Hepatic stellate cell (primary cell): ENCODE measurements at regions not wholly inside any gene's neighbourhood (a gene's known extent, or its start where the extent isn't known, plus 50 kb on each side); places are given as distances from the start of the nearest gene placed in this dataset.

Experiments
- DNase-seq: peaks from one replicate; pipeline ENCODE4 v3.0.0; 2011; ENCODE audit warnings: low spot score

DNA sequence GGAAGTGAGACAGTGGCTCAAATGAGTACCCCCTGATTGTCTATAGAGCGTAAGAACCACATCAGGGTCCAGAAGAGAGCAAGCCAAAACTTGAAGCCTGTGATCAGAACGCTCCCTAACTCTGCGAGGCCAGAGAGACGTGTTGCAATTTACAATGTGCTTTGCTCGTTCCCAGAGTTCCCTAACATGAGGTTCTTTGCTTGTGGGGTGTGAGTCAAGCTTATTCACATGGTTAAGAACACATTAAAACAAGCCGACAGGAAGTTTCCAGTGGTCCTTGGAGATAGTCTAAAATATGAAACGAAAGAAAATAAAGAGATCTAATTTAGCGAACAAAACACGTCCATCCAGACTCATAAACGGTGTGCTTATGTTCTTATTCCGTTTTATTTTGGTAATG lies 702.3 kb downstream of the TRIML1 start:
- DNase-seq, result no peak

DNA sequence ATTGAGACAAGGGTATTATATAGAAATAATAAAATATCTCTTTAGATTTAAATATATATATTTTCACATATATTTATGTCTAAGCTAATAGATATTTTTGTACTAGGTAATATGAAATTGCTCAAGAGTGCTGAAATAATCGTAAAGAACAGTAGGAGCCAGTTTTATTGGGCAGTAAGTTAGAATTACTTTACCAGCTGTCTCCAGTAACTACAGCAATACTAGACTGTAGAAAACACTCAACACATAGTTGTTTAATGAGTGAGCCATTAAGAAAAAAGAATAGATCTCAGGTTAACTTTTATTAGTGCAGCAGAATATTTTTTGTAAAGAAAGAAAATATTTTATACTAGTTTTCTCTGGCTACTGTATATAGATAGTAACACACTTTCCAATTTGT lies 715.2 kb downstream of the TRIML1 start:
- DNase-seq, result no peak

DNA sequence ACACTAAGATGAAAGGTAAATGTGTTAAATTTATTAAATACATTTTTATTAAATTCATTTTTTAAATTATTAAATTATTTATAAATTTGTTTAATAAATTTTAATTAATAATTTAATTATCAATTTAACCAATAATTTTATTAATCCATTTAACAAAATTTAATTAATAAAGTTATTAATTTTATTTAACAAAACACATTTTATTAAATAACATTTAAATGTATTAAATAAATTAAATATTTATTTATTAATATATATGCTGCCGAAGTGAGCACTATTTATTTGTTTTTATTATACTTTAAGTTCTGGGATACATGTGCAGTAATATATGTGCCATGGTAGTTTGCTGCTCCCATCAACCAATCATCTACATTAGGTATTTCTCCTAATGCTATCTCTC lies 719.5 kb downstream of the TRIML1 start:
- DNase-seq, result no peak

DNA sequence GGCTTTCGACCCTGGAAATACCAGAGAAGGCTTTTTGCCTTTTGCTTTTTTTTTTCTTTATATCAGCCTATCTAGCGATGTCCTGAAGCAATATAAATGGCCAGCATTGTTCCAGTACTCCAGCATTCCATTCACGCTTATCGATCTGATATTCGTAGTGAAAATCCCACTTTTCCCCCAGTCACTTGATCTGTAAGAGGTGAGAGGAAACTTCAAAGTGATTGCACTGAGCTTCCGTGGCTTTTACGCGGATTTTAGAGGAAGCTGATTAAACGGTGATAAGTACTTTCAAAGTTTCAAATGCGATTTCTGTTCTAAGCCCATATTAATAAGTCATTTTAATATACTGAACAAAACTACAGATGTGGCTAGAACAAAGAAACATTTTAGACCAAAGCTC lies 725.5 kb downstream of the TRIML1 start:
- DNase-seq, result no peak

DNA sequence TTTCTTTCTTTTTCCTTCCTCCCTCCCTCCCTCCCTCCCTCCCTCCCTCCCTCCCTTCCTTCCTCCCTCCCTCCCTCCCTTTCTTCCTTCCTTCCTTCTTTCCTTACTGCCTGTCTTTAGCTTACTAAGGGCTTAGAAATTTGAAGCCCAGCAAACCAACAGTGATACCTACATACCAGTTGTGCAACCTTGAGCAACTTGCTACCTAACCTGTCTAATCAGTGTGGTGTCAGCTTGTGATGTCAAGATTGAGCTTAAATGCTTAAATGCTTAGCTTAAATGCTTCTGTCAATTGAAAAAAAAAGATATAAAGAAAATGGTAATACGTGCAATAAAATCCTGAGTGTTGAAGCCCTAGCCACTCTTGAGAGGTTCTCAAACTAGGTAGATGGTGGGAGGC lies 728.6 kb downstream of the TRIML1 start:
- no peak for DNase-seq

DNA sequence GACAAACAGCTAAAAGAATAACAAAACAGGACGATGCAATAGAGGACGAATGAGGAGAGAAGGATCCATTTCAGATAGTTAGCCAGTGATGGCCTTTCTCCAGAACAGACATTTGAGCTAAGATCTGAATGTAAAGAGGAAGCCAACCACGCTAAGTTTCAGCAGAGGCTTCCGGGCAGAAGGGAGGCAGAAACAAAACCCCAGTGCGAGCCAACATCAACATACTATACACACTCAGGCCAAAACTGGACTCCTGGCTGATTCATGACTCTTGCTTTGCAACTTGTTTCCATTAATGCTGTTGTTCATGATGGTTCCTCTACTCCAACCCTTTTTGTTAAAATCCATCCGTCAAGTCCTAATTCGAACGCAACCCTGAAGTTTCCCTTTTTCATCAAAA lies 730.3 kb downstream of the TRIML1 start:
- no peak for DNase-seq

DNA sequence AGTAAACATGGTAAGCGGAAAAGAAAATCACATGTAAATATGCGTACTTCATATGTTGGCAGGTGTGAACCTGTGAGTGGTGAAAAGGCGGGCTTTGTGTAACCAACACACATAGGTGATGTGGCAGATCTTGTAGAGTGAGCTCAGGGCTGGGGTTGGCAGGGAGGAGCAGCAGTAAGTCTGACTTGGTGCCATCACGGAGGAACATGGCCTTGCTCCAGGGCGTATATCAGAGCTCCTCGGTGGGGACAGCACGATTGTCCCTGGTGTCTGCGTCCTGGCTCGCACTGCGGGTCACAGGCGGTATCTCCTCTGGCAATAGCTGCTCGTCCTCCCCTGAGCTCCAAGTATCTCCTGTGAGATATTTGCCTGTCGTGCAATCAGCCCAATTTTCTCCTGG lies 733.6 kb downstream of the TRIML1 start:
- no peak for DNase-seq

DNA sequence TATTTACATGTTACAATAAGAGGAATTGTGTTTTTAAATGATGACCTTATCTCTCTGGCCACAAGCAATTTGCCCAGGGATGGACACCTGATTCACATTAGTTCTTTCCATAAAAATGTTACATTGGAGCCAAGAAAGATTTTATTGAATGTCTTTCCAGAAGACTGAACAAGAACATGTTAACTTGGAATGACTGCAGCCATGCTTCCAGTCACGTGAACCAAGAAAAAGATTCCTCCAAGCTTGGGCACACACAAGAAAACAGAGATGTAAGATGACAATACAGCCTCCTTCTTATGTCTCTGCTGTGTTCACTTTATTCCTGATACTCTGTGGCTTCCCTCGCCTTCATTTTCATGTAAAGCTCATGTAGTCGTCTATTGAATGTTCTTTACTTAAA lies 737.6 kb downstream of the TRIML1 start:
- no peak for DNase-seq

DNA sequence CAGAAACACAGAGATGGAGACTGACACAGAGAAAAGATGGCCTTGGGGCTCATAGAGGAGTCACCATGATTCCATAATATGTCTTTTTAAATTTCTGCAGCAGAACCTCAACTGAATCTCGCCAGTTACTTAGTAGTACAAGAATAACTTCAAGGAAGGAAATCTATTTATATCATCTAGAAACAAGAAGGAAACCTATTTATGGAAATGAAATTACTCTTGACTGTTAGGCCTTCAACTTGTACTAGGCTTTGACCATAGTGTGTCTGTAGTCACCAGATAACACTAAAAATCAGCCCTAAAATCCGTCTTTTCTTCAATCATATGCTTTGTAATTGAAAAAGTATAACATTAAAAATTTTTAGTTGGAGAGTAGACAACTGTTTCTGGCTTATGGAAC lies 740.4 kb downstream of the TRIML1 start:
- DNase-seq, result no peak

DNA sequence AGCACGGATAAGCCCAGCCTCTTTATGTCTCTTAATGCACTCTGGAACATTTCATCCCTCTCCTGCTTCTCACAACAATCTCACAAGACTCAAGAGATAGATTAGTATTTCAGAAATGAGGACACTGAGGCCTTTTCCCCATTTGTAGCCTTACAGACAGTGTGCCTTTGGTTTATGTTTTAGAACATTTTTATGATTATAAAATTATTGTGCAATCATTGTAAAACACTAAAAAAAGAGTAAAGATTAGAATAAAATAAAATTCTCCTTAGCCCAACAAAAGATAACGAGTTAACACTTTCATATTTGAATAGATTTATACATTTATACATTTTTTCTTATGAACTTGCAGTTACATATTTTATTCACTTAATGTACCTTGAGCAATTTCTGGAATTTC lies 748.7 kb downstream of the TRIML1 start:
- DNase-seq, result no peak

DNA sequence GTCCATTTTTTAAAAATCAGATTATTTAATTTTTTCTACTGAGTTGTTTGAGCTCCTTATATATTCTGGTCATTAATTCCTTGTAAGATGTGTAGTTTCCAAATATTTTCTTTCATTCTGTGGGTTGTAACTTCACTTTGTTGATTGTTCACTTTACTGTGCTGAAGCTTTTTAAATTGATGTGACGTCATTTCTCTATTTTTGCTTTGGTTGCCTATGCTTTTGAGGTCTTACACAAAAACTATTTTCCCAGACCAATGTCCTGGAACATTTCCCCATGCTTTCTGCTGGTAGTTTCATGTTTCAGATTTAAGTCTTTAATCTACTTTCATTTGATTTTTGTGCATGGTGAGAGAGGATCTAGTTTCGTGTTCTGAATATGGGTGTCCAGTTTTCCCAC lies 753.6 kb downstream of the TRIML1 start:
- no peak for DNase-seq

DNA sequence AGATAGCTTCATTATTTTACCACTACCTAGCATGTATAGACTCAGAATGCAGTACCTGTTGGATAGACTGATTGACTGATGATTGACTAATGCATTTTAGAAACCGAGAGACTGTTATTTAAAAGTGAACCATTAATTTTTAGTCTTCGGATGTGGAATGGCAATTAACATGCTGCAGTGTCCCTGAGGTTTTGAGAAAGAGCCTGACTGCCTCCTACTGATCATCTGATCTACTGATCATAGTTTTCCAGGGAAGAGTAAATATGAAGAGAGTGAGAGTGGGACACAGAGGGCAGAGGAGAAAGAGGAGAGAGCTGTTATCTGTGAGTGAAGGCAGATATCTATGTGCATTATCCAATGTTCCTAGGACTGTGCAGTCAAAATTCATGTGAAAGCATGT lies 764.7 kb downstream of the TRIML1 start:
- no peak for DNase-seq

DNA sequence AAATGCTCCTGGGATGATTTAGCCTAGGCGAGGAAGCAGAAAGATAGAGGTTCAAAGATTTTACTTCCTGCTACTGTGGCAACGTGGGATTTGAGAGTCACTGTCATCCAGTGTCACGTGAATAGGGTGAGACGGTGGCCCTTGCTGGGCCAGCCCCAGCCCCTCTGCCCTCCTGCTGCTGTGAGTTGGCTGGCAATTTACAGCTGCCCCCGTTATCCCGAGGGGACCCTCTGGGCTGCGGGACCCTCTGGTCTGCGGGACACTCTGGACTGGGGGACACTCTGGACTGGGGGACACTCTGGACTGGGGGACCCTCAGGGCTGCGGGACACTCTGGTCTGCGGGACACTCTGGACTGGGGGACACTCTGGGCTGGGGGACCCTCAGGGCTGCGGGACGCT lies 765.4 kb downstream of the TRIML1 start:
- DNase-seq, result no peak

DNA sequence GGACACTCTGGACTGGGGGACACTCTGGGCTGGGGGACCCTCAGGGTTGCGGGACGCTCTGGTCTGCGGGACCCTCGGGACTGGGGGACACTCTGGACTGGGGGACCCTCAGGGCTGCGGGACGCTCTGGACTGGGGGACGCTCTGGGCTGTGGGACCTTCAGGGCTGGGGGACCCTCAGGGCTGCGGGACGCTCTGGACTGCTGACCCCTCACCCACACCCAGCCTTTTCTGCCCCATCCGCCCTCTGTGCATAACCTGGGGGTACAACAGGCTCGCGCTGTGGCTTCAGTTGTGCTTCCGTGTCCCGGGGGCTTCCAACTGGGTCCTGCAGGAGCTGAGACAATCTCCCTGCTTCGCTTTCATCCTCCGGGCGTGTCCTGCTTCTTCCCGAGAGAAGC lies 766.0 kb downstream of the TRIML1 start:
- DNase-seq, result no peak

DNA sequence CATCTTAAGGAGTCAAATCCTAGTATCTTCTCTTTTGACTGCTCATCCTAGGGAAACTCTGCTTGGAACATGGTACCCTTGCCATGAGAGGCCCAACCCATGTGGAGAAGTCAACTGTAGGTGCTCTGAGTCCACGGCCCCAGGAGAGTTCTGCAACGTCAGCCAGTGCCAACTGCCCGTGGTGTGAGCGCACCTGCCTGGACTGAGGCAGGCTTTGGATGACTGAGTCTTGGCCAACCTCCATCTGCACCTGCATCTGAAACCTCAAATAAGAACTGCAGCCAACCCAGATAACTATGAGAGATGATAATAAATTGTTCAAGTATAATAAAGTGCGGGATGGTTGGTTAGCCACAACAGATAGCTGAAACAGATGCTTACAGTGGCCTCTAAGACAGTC lies 772.0 kb downstream of the TRIML1 start:
- no peak for DNase-seq

DNA sequence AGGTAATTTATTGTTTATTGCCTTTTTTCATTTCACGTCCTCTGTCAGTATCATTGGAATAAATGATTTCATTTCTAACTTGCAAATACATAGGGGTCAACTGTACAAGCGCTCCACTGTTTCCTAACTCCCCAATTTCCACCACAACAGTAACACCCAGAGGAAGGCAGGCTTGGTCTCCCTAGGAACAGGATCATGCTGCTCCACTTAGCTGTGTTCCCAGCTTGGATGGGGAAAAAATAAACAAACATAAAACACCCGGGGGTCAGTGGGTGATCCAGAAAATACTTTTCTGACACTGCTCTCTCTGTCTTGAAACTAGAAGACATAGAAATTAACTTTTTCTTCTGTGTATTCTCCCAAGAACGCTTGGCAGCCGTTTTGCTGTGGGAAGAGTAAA lies 772.5 kb downstream of the TRIML1 start:
- DNase-seq, result no peak

DNA sequence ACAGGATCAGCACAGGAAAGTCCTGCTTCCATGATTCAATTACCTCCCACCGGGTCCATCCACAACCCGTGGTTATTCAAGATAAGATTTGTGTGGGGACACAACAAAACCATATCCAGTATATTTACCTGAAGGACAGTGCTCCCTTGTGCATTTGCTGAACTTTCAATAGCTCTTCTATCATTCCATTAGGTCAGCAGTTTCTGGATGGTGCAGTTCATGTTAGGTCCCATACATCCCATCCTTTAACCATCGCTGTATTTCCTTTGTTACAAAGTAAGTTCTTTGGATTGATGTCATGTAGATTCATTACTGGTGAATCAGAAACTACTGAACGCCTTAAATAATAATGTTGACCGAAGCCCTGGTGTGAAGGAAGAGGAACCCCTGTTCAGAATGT lies 775.9 kb downstream of the TRIML1 start:
- DNase-seq, result no peak

DNA sequence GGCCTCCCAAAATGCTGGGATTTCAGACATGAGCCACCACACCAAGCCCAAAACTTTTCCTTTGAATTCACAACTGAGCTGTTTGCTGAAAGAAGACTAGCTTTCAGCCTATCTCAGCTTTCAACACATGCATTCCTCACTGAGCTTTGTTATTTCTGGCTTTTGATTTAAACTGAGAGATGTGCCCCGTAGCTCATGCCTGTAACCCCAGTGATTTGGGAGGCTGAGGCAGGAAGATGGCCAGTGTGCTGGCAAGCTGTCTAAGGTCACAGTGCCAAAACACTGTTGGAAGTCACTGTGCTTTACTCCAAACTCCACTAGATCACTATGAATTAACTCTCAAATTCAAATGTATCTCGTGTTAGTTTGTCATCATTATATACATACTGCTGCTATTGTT lies 779.5 kb downstream of the TRIML1 start:
- no peak for DNase-seq

DNA sequence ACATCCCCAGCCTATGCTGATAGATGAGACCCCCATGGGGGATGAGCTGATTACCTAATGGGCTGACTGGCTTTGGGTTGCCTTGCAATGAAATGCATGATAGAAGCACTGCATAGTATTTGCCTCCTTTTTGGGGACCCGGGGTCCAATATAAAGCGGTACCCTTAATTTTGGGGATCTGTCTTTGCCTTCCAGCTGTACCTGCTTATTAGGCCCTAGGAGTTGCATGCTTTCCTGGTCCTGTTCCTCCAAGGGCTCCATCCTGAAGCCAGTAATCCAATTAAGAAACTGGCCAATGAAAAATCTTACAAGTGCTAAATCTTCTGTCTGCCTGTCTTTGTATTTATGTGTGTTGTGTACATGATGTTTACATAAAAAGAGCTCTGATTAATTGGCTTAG lies 791.6 kb downstream of the TRIML1 start:
- no peak for DNase-seq

DNA sequence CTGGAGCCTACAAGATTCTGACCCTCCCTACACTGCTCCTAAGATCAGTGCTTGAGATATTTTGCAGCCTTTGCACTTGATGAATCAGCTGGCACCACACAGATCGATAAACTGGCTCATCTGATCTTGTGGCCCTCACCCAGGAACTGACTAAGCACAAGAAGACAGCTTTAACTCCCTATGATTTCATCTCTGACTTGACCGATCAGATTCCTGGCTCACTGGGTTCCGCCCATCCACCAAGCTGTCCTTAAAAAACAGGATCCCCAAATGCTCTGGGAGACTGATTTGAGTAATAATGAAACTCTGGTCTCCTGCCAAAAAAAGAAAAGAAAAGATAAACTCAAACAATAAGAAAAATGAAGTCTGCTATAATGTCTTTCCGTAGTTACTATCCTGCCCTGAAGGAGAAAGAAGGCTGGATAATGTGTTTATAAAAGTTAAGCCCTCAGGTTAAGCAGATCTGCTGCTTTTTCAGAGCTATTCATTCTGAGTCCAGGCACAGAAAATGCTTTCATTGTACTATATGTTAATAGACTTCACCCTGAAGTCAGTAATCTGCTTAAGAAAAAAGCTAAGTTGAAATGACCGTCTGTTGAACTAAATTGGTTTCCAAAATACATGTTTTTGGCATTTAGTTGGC lies 795.2 kb downstream of the TRIML1 start:
- DNase-seq, result no peak

DNA sequence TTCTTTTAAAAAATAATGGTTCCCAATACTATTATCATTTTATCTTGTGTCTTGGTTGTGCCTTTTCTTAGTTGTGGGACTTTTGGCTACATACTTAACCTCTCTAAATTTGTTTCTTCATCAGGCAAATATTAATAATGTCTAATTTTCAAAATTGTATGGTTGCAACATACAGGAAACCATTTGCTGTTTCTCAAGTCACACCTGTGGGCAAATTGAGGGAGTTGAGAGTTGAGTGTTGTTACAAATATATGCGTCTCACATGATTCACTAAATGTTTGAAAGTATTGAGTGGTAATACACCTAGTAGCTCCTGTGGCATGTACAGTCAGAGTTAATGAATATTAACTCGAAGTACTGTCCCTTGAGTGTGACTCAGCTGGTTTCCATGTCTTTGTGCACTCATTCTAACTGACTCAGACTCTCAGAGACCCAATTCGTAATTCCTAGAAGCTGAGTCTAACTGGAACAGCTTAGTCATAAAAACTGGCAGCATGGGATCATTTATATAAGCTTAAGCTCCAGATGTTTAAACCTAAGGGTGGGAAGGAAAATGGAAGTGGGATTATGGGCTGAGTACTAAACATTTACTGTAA lies 802.4 kb downstream of the TRIML1 start:
- DNase-seq, result peak; percentile 69

DNA sequence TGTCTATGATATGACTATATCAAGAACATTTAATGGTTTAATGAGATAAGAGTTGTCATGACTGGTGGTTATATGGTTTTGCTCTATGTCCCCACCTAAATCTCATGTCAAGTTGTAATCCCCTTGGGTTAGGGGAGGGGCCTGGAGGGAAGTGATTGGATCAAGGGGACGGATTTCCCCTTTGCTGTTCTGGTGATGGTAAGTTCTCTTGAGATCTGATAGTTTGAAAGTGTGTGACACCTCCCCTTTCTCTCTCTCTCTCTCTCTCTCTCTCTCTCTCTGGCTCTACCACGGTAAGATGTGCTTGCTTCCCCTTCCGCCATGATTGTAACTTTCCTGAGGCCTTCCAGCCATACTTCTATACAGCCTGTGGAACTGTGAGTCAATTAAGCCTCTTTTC lies 803.4 kb downstream of the TRIML1 start:
- no peak for DNase-seq

DNA sequence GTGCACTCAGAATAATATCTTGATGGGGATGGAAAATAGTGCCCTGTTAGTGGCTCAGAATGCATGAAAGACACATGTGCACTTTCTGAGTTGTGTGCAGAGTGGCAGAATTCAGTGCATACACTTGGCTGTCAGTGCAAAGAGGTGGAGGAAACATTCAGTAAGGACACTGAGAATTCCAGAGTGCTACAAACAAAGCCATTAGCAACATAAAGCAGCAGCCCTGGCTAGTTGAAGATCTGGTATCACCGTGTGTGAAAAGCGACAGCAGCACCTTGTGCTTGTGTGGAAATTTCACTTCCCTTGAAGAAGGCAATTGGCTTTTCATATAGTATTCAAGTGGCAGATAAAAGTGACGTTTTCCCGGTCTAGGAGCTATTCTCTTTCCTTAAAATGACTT lies 810.4 kb downstream of the TRIML1 start:
- no peak for DNase-seq

DNA sequence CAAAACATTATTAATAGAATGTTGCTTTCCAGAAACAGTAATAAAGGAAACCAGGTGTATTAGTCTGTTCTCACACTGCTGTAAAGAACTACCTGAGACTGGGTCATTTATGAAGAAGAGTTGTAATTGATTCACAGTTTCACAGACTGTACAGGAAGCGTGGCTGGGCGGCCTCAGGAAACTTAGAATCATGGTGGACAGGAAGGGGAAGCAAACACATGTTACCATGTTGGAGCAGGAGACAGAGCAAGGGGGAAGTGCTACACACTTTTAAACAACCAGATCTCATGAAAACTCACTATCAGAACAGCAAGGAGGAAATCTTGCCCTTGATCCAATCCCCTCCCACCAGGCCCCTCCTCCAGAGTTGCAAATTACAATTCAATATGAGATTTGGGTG lies 815.8 kb downstream of the TRIML1 start:
- DNase-seq, result no peak

DNA sequence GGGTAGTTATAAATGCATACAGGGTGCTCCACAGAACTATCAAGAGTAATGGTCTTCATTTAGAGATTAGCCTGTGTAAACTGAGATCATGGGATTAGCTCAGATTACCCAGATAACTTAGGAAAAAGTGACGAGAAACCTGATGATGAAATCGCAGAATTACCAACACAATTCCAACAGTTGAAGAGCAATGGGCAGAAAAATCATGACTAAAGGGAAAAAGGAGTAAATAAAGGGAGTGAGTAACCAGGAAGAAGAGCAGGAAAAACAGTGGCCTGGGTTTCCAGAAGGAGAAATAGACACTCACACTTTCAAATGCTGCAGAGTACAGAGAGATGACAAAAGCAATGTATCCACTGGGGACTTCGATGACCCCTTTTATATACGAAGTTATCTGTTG lies 817.3 kb downstream of the TRIML1 start:
- no peak for DNase-seq
